HG03025 (cell line): ENCODE measurements at regions not wholly inside any gene's neighbourhood (a gene's known extent, or its start where the extent isn't known, plus 50 kb on each side); places are given as distances from the start of the nearest gene placed in this dataset.

Experiments used
- ATAC-seq: cut with Tn5 transposase; IDR thresholded peaks from one replicate; pipeline ENCODE4 v1.9.1; 2021; ENCODE audit warnings: mild to moderate bottlenecking, moderate library complexity; ENCODE audit not compliant: unreplicated experiment, low FRiP score

GRCh38 chr14:89630101-89630829 is 213.2 kb upstream of the FOXN3 start:
- ATAC-seq = no peak

GRCh38 chr14:89629383-89629782 is 212.3 kb upstream of the FOXN3 start:
- no peak for ATAC-seq

- ATAC-seq = no peak
These were observed 211.5 kb upstream of the FOXN3 start for GRCh38 chr14:89628521-89628920.

- no peak for ATAC-seq
These were observed 209.3 kb upstream of the FOXN3 start for GRCh38 chr14:89626233-89626806.

GRCh38 chr14:89625731-89626232 is 208.7 kb upstream of the FOXN3 start:
- no peak for ATAC-seq

- no peak for ATAC-seq
These were observed 208.2 kb upstream of the FOXN3 start for GRCh38 chr14:89625244-89625713.

- ATAC-seq = no peak
These were observed 207.6 kb upstream of the FOXN3 start for GRCh38 chr14:89624500-89625156.

GRCh38 chr14:89621791-89622638 is 205.0 kb upstream of the FOXN3 start:
- no peak for ATAC-seq

- no peak for ATAC-seq
These were observed 204.0 kb upstream of the FOXN3 start for GRCh38 chr14:89621009-89621421.

GRCh38 chr14:89620436-89620835 is 203.4 kb upstream of the FOXN3 start:
- no peak for ATAC-seq

GRCh38 chr14:89619596-89619995 is 202.6 kb upstream of the FOXN3 start:
- ATAC-seq = no peak

GRCh38 chr14:89618811-89619551 is 201.9 kb upstream of the FOXN3 start:
- peak; percentile 66 for ATAC-seq

GRCh38 chr14:89618330-89618708 is 201.3 kb upstream of the FOXN3 start:
- no peak for ATAC-seq

GRCh38 chr14:89617481-89618329 is 200.7 kb upstream of the FOXN3 start:
- ATAC-seq = no peak

- peak; percentile 34 for ATAC-seq
These were observed 199.9 kb upstream of the FOXN3 start for GRCh38 chr14:89616852-89617341.

GRCh38 chr14:89616425-89616824 is 199.4 kb upstream of the FOXN3 start:
- ATAC-seq = no peak

- ATAC-seq = no peak
These were observed 198.4 kb upstream of the FOXN3 start for GRCh38 chr14:89615421-89615820.

- ATAC-seq = no peak
These were observed 197.1 kb upstream of the FOXN3 start for GRCh38 chr14:89614009-89614691.
